ENCODE measurements at regions not wholly inside any gene's neighbourhood (a gene's known extent, or its start where the extent isn't known, plus 50 kb on each side); places are given as distances from the start of the nearest gene placed in this dataset.

DNA sequence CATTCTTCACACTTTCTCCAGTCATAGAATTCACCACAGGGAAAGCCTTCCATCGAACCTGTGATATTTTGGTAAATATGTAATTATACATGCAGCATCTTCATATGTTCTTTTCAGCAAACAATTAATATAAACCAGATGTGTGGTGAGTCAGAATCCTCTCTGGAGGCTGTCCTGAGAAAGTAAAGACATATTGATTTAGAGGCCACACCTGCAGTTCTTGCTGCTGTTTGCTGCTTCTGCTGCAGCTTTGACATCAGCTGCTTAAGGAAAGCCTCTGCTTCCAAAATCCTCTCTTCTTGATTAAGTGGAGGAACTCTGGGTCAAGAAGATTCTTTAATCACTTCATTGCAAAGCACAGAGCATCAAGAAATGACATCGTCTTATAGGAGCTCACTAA, 568.8 kb upstream of the ZEB2 start:
- no peak for DNase-seq (ENCODE audit: low read depth in 1 of 2, low spot score in 1 of 2)
- H3K27ac ChIP-seq (replicated peaks) = no peak overlapping the region
- TF ChIP-seq, protein P1, sequence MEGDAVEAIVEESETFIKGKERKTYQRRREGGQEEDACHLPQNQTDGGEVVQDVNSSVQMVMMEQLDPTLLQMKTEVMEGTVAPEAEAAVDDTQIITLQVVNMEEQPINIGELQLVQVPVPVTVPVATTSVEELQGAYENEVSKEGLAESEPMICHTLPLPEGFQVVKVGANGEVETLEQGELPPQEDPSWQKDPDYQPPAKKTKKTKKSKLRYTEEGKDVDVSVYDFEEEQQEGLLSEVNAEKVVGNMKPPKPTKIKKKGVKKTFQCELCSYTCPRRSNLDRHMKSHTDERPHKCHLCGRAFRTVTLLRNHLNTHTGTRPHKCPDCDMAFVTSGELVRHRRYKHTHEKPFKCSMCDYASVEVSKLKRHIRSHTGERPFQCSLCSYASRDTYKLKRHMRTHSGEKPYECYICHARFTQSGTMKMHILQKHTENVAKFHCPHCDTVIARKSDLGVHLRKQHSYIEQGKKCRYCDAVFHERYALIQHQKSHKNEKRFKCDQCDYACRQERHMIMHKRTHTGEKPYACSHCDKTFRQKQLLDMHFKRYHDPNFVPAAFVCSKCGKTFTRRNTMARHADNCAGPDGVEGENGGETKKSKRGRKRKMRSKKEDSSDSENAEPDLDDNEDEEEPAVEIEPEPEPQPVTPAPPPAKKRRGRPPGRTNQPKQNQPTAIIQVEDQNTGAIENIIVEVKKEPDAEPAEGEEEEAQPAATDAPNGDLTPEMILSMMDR (IDR thresholded peaks at IDR 0.05; ENCODE audit: insufficient read depth, low read length) = no peak
- H3K4me3 ChIP-seq (replicated peaks; ENCODE audit: insufficient read depth, low read length) = no peak overlapping the region
- H3K27me3 ChIP-seq (ENCODE audit: insufficient read depth, poor library complexity, severe bottlenecking) = no peaks in the 10 kb centered on the region

DNA sequence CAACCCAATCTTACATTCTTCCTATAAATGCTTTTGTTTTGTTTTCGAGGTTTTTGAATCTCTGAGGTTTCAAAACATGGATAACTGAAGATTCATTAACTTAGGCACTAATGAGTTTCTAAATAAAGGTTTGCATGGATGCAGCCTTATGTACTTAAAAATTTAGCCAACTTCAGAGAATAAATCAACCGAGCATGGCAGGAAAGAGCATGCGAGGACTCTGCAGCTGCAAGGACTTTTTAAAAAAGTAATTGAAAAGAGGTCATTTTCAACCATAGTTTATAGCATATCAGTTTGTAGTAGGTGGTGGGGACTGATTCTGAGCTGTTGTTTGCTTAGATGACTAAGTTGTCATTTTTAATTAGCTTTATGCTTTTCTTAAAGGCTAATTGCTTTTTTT, 567.0 kb upstream of the ZEB2 start:
- TF ChIP-seq POLR2AphosphoS5 (IDR thresholded peaks at IDR 0.05; ENCODE audit: low read depth) (no peak), GABPA (IDR thresholded peaks at IDR 0.05; ENCODE audit: low read depth) (no peak), SPI1 (IDR thresholded peaks at IDR 0.05; ENCODE audit: borderline replicate concordance, low read depth) (no peak)
- TF ChIP-seq, protein P2, sequence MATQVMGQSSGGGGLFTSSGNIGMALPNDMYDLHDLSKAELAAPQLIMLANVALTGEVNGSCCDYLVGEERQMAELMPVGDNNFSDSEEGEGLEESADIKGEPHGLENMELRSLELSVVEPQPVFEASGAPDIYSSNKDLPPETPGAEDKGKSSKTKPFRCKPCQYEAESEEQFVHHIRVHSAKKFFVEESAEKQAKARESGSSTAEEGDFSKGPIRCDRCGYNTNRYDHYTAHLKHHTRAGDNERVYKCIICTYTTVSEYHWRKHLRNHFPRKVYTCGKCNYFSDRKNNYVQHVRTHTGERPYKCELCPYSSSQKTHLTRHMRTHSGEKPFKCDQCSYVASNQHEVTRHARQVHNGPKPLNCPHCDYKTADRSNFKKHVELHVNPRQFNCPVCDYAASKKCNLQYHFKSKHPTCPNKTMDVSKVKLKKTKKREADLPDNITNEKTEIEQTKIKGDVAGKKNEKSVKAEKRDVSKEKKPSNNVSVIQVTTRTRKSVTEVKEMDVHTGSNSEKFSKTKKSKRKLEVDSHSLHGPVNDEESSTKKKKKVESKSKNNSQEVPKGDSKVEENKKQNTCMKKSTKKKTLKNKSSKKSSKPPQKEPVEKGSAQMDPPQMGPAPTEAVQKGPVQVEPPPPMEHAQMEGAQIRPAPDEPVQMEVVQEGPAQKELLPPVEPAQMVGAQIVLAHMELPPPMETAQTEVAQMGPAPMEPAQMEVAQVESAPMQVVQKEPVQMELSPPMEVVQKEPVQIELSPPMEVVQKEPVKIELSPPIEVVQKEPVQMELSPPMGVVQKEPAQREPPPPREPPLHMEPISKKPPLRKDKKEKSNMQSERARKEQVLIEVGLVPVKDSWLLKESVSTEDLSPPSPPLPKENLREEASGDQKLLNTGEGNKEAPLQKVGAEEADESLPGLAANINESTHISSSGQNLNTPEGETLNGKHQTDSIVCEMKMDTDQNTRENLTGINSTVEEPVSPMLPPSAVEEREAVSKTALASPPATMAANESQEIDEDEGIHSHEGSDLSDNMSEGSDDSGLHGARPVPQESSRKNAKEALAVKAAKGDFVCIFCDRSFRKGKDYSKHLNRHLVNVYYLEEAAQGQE (IDR thresholded peaks at IDR 0.05; ENCODE audit: insufficient replicate concordance, low read depth) = no peak
- TF ChIP-seq, protein P1 (IDR thresholded peaks at IDR 0.05; ENCODE audit: insufficient read depth, low read length) = no peak

GRCh38 chr2:145085612-145086011, 565.7 kb upstream of the ZEB2 start:
- H3K4me3 ChIP-seq (replicated peaks; ENCODE audit: insufficient read depth, low read length) = no peak overlapping the region
- TF ChIP-seq POLR2AphosphoS5 (IDR thresholded peaks at IDR 0.05; ENCODE audit: low read depth) (no peak), SPI1 (IDR thresholded peaks at IDR 0.05; ENCODE audit: borderline replicate concordance, low read depth) (no peak), GABPA (IDR thresholded peaks at IDR 0.05; ENCODE audit: low read depth) (no peak)
- TF ChIP-seq, protein P1 (IDR thresholded peaks at IDR 0.05; ENCODE audit: insufficient read depth, low read length) = no peak
- TF ChIP-seq, protein P2 (IDR thresholded peaks at IDR 0.05; ENCODE audit: insufficient replicate concordance, low read depth) = no peak
- DNase-seq (ENCODE audit: low read depth in 1 of 2, low spot score in 1 of 2) = no peak
- no peaks in the 10 kb centered on the region for H3K27me3 ChIP-seq (ENCODE audit: insufficient read depth, poor library complexity, severe bottlenecking)
- H3K27ac ChIP-seq (replicated peaks) = no peak overlapping the region

More for the DNA sequence above, 567.0 kb upstream of the ZEB2 start:
- Histone ChIP-seq H3K27ac (replicated peaks) (no peak overlapping the region), H3K27me3 (ENCODE audit: insufficient read depth, poor library complexity, severe bottlenecking) (no peaks in the 10 kb centered on the region), H3K4me3 (replicated peaks; ENCODE audit: insufficient read depth, low read length) (no peak overlapping the region)
- no peak for DNase-seq (ENCODE audit: low read depth in 1 of 2, low spot score in 1 of 2)

DNA sequence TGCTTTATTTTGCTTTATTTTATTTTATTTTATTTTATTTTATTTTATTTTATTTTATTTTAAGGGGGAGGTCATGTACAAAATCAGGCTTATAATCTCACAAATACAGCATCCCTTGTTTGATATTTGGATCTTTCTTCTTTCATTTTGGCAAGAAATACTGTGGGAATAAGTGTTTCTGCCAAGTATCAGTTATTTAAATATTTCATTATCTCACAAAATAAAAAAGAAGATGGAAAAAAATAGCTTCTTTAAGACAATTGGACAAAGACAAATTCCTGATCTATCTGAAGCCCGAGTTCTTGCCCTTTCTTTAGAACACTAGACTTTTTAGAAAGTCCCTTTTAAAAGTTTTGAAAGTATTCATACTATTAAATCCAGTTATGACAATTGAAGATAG, 560.5 kb upstream of the ZEB2 start:
- TF ChIP-seq POLR2AphosphoS5 (IDR thresholded peaks at IDR 0.05; ENCODE audit: low read depth) (no peak), SPI1 (IDR thresholded peaks at IDR 0.05; ENCODE audit: borderline replicate concordance, low read depth) (no peak), GABPA (IDR thresholded peaks at IDR 0.05; ENCODE audit: low read depth) (no peak)
- TF ChIP-seq, protein P2 (IDR thresholded peaks at IDR 0.05; ENCODE audit: insufficient replicate concordance, low read depth) = no peak
- TF ChIP-seq, protein P1 (IDR thresholded peaks at IDR 0.05; ENCODE audit: insufficient read depth, low read length) = no peak
- no peak overlapping the region for H3K27ac ChIP-seq (replicated peaks)
- no peak for DNase-seq (ENCODE audit: low read depth in 1 of 2, low spot score in 1 of 2)
- no peaks in the 10 kb centered on the region for H3K27me3 ChIP-seq (ENCODE audit: insufficient read depth, poor library complexity, severe bottlenecking)
- no peak overlapping the region for H3K4me3 ChIP-seq (replicated peaks; ENCODE audit: insufficient read depth, low read length)

All from HL-60 (cell line).